GM12891 (cell line): ENCODE measurements at regions not wholly inside any gene's neighbourhood (a gene's known extent, or its start where the extent isn't known, plus 50 kb on each side); places are given as distances from the start of the nearest gene placed in this dataset.
"Not testable (repeated sequence)": the region's sequence is repeated elsewhere in the genome, so short reads cannot be mapped to it uniquely, and the experiment has no call there.

Experiments
- DNase-seq: peaks from one replicate; pipeline ENCODE4 v3.0.0; 2011; ENCODE audit warnings: low spot score; ENCODE audit not compliant: insufficient read length
- FAIRE-seq: peaks from 2 replicates; lab custom pipeline; 2011; peaks lifted over from hg19 to GRCh38; lab: Jason Lieb, UNC
- PAX5 ChIP-seq: IDR thresholded peaks from 2 replicates; pipeline ENCODE4 v1.6.1; 2011; ENCODE audit warnings: low read length, moderate library complexity, mild to moderate bottlenecking; ENCODE audit not compliant: insufficient read depth, severe bottlenecking
- POLR2A ChIP-seq: IDR thresholded peaks from 2 replicates; pipeline ENCODE4 v1.6.1; 2011; ENCODE audit warnings: low read depth, low read length, control low read depth
- POLR2AphosphoS5 ChIP-seq: IDR thresholded peaks from 2 replicates; pipeline ENCODE4 v1.6.1; 2011; ENCODE audit warnings: low read depth, low read length, control low read depth
- POU2F2 ChIP-seq: IDR thresholded peaks from 2 replicates; pipeline ENCODE4 v1.6.1; 2011; ENCODE audit warnings: low read depth, mild to moderate bottlenecking, control low read depth, low read length, moderate library complexity
- SPI1 ChIP-seq: IDR thresholded peaks from 2 replicates; pipeline ENCODE4 v1.6.1; 2011; ENCODE audit warnings: low read depth, low read length, control low read depth
- TAF1 ChIP-seq: IDR thresholded peaks from 2 replicates; pipeline ENCODE4 v1.6.1; 2011; ENCODE audit warnings: low read depth, low read length, control low read depth

DNA sequence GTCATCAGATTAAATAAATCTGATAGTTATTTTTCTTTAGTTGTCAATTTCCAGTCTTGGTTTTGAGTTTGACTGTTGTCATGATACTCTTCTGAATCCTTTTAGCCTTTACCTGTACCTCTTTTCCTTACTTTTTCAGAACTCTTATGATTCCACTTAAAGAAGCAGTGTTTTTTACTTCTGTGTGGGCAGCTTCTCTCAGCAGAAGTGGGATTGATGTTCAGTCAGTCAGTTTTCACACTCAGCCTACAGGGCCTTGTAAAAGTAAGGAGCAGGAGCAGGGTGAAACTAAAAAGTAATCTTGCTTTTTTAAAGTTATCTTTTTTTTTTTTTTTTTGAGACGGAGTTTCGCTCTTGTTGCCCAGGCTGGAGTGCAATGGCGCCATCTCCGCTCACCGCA is 75.1 kb downstream of the HAUS1 start:
- TF ChIP-seq SPI1 (no peak), PAX5 (no peak), TAF1 (no peak), POLR2A (no peak)
- no peak for FAIRE-seq
- DNase-seq = no peak

DNA sequence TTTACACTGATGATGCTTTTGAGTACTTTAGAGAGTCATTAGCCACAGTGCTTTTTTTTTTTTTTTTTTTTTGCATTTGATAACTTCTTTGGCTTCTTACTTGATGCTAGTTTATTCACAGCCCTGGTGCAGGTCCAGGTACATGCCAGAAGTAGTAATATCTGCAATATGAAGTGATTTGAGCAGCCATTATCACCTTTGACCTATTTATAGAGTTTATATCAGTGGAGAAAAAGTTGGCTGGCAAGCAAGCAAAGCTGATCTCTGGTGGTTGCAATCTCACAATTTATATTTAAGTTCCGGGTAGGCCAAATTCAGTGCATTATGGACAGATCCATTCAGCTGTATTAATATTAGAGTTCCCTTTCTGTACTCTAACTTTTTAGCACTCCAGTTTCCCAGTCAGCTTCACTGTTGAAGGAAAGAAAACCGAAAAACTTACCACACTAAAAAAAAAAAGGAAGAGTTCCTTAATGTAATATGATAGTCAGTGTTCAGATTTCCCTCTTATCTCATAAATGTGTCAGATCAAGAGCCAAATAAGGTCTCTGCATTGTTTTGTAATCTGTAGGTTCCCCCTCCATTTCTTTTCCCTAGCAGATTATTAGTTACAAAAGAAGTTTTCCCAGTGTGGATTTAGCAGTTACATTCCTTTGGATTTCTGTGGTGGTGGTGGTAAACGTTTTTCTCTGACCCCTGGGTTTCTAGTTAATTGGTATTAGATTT is 78.6 kb downstream of the HAUS1 start:
- DNase-seq (no peak), FAIRE-seq (no peak)
- TF ChIP-seq SPI1 (no peak), PAX5 (no peak), POLR2A (no peak), POU2F2 (no peak), POLR2AphosphoS5 (no peak), TAF1 (no peak)

DNA sequence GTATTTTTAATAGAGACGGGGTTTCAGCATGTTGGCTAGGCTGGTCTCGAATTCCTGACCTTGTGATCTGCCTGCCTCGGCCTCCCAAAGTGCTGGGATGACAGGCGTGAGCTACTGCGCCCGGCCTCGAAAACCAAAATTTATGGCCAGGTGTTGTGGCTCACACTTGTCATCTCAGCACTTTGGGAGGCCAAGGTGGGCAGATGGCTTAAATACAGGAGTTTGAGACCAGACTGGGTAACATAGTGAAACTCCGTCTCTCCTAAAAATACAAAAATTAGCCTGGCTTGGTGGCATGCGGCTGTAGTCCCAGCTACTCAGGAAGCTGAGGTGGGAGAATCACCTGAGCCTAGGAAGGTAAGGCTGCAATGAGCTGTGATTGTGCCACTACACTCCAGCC is 80.1 kb downstream of the HAUS1 start:
- peak; percentile 9 for FAIRE-seq
- DNase-seq = not testable (repeated sequence)

DNA sequence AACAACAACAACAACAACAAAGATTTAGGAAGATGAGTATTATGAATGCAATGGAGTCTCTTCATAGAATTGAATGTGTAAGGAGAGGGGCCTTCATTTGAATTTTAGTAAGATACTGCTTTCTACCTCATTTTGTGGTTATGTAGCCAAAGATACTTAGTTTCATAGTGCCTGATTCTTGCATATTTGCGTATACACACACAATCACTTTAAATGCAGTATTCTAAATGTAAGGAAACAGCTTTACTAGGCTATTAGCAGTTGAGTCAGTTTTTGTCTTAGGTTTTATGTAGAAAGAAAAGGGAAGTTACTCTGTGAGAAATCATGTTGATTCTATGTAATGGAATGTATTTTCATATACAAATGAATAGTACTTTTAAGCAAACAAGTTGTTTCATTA is 80.5 kb downstream of the HAUS1 start:
- FAIRE-seq = peak; percentile 23
- DNase-seq = no peak
- TF ChIP-seq TAF1 (no peak), PAX5 (no peak), POU2F2 (no peak), POLR2A (no peak), POLR2AphosphoS5 (no peak), SPI1 (no peak)

DNA sequence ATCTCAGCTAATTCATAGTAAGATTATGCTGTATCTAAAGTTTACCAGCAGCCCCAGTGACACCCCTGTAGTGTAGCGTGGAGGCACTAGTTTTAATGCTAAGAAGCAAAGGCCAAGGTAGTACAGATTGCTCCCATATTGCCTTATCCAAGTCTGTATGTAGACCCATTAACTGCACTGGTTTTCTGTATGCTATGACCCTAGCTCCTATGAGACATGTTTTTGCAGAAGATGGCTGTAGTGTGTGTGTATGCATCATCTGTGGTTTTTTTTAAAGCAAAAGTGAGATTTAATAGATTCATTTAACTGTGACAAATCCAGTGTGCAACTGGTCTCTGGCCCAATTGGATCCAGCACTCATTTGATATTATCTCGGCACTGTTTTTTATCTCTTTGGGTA is 86.5 kb downstream of the HAUS1 start:
- no peak for FAIRE-seq
- TF ChIP-seq PAX5 (no peak), SPI1 (no peak), POU2F2 (no peak), POLR2AphosphoS5 (no peak), POLR2A (no peak), TAF1 (no peak)
- DNase-seq = no peak

DNA sequence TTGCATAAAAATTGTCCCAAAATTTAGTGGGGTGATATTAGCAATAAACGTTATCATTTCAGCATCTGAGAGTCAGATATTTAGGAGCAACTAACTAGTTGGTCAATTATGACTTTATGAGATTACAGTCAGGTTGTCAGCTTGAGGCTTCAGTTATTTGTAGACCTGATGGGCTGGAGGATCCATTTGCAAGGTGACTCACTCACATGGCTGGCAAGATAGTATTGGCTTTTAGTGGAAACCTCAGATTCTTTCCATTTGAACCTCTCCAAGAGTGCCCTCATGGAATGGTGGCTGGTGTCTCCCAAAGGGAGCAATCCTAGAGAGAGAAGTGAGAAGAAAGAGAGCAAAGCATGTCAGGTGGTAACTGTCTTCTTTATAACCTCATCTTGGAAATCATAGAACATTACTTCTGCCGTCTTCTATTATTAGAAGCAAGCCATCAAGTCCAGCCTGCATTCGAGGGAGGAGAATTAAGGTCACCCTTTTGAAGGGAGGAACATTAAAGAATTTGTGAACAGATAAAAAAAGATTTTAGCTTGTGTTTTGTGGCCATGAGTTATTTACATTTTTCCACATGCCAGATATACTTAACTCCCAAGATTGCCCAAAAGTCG is 92.5 kb downstream of the HAUS1 start:
- no peak for FAIRE-seq
- DNase-seq = no peak

DNA sequence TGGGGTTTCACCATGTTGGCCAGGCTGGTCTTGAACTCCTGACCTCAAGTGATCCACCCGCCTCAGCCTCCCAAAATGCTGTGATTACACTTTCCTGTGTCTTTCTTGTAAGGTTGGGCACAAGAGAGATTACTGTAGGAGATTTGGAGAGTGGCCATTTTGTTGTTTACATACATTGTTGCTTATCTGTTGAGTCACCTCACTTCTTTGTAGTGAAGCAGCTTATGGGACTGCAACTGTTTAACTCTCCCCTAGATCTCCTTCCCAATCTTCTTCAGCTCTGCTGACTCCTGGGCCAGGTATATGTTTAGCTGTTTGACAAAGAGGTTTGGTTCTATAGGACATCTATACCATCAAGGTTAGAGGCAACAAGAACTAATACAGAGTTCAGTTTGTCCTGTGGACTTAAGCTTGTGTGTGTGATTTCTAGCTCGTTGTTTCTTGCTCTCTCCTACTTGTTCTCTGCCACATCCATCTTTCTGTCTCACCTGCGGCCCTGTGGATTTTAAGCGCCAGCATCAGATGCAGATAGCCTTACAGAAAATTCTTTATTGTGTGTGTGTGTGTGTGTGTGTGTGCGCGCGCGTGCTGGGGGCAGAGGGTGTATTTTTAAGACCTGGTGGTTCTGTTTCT is 95.4 kb downstream of the HAUS1 start:
- DNase-seq = no peak
- no peak for TF ChIP-seq POLR2A
- no peak for TF ChIP-seq POLR2AphosphoS5
- no peak for TF ChIP-seq SPI1
- TF ChIP-seq PAX5 = no peak
- TF ChIP-seq POU2F2 = no peak
- TF ChIP-seq TAF1 = no peak
- no peak for FAIRE-seq

More for the DNA sequence above, 92.5 kb downstream of the HAUS1 start:
- TF ChIP-seq TAF1 (no peak), POU2F2 (no peak), POLR2AphosphoS5 (no peak), SPI1 (no peak), POLR2A (no peak), PAX5 (no peak)

DNA sequence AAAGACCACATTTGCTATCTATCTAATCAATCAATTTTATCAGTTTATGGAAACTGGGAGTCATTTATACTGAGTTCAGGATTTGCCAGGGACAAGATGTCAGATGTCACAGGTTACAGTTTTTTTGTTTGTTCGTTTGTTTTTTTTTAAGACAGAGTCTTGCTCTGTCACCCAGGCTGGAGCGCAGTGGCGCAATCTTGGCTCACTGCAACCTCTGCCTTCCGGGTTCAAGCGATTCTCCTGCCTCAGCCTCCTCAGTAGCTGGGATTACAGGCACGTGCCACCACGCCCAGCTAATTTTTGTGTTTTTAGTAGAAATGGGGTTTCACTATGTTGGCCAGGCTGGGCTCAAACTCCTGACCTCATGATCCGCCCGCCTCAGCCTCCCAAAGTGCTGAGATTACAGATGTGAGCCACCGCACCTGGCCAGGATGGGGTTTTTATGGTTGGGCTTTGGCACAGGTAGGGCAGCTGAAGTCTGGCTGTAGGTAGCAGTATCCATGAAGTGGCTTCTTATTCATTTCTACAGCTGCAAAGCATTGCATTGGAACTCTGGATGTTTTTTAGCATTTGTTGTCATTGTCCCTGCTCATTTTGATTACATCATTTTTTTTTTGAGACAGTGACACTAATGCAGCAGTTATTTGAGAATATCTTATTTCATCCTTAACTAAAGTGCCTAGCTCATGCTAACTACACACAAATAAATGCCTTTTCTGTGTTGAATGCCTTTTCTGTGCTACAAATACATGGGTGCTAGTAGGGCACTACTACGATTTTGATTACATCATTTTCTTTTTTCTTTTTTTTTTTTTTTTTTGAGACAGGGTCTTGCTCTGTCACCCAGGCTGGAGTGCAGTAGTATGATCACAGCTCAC is 96.2 kb downstream of the HAUS1 start:
- DNase-seq, FAIRE-seq: not testable (repeated sequence)

DNA sequence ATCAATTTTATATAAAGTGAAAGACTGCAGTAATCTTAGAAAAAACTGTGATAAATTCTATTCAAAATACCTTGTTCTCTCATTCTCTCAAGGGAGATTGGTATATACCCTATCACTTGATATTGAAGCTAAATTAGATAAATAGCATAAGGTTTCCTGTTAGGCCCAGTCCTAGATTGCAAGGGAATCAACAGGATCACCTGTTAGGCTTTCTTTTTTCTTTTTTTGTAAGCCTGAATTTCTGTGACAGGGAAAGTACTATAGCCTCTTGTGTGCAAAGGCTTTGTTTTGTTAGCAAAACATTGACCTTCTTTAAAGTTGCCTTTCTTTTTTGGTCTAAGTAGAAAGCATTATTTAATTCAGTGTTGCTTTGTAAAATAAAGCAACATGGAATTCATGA is 100.0 kb downstream of the HAUS1 start:
- FAIRE-seq (no peak), DNase-seq (no peak)
- TF ChIP-seq TAF1 (no peak), PAX5 (no peak), POU2F2 (no peak), POLR2A (no peak)

DNA sequence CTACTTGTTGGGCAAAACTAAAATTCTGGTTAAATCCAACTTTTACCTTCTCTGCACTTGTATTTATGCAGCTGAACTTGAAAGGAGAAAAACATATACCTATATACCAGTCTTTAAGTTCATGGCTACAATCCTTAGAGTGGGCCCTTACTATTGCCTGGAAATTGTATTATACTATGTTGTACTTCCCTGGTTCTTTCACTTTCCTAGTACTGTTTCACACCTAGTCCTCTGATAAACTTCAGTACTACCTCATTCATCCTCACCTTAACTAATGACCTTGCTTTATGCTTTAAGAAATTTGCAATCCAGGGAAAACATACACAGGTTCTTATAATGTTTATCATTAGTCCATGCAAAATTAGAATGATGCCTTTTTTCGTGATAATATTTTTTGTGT is 103.8 kb downstream of the HAUS1 start:
- TF ChIP-seq PAX5 = no peak
- no peak for TF ChIP-seq POU2F2
- no peak for TF ChIP-seq POLR2AphosphoS5
- no peak for TF ChIP-seq SPI1
- TF ChIP-seq POLR2A = no peak
- FAIRE-seq = no peak
- no peak for DNase-seq
